ENCODE measurements at regions not wholly inside any gene's neighbourhood (a gene's known extent, or its start where the extent isn't known, plus 50 kb on each side); places are given as distances from the start of the nearest gene placed in this dataset.

- H3K27ac ChIP-seq, result no peak overlapping the region
- no peaks in the 10 kb centered on the region for H3K9me3 ChIP-seq (ENCODE audit: low read depth)
- no peaks in the 10 kb centered on the region for H3K4me1 ChIP-seq (ENCODE audit: low read depth)
- H3K27me3 ChIP-seq, result no peaks in the 10 kb centered on the region
- no peak overlapping the region for H3K4me3 ChIP-seq
- H3K36me3 ChIP-seq, result no peaks in the 10 kb centered on the region
- no peak for DNase-seq (ENCODE audit: low read depth in 1 of 2, low spot score in 1 of 2)
- no peak for TF ChIP-seq CTCF (IDR thresholded peaks at IDR 0.05; ENCODE audit: low read depth, low read length)
Measured at GRCh38 chr10:8894148-8894547, 839.7 kb downstream of the GATA3 start.

GRCh38 chr10:8897769-8898168, 843.3 kb downstream of the GATA3 start:
- no peaks in the 10 kb centered on the region for H3K27me3 ChIP-seq
- H3K9me3 ChIP-seq (ENCODE audit: low read depth), result no peaks in the 10 kb centered on the region
- no peak overlapping the region for H3K27ac ChIP-seq
- DNase-seq (ENCODE audit: low read depth in 1 of 2, low spot score in 1 of 2), result no peak
- no peaks in the 10 kb centered on the region for H3K36me3 ChIP-seq
- no peaks in the 10 kb centered on the region for H3K4me1 ChIP-seq (ENCODE audit: low read depth)
- no peak for TF ChIP-seq CTCF (IDR thresholded peaks at IDR 0.05; ENCODE audit: low read depth, low read length)
- no peak overlapping the region for H3K4me3 ChIP-seq

GRCh38 chr10:8898745-8899330, 844.4 kb downstream of the GATA3 start:
- Histone ChIP-seq H3K27me3 (no peaks in the 10 kb centered on the region), H3K27ac (no peak overlapping the region), H3K9me3 (ENCODE audit: low read depth) (no peaks in the 10 kb centered on the region), H3K36me3 (no peaks in the 10 kb centered on the region), H3K4me1 (ENCODE audit: low read depth) (no peaks in the 10 kb centered on the region), H3K4me3 (no peak overlapping the region)
- no peak for DNase-seq (ENCODE audit: low read depth in 1 of 2, low spot score in 1 of 2)
- TF ChIP-seq CTCF (IDR thresholded peaks at IDR 0.05; ENCODE audit: low read depth, low read length), result no peak

- Histone ChIP-seq H3K27ac (no peak overlapping the region), H3K27me3 (no peaks in the 10 kb centered on the region), H3K4me1 (ENCODE audit: low read depth) (no peaks in the 10 kb centered on the region), H3K4me3 (no peak overlapping the region), H3K9me3 (ENCODE audit: low read depth) (no peaks in the 10 kb centered on the region), H3K36me3 (no peaks in the 10 kb centered on the region)
- no peak for DNase-seq (ENCODE audit: low read depth in 1 of 2, low spot score in 1 of 2)
- no peak for TF ChIP-seq CTCF (IDR thresholded peaks at IDR 0.05; ENCODE audit: low read depth, low read length)
Measured at GRCh38 chr10:8902926-8903325, 848.4 kb downstream of the GATA3 start.

- no peaks in the 10 kb centered on the region for H3K9me3 ChIP-seq (ENCODE audit: low read depth)
- no peak overlapping the region for H3K4me3 ChIP-seq
- no peak for TF ChIP-seq CTCF (IDR thresholded peaks at IDR 0.05; ENCODE audit: low read depth, low read length)
- no peaks in the 10 kb centered on the region for H3K4me1 ChIP-seq (ENCODE audit: low read depth)
- no peaks in the 10 kb centered on the region for H3K36me3 ChIP-seq
- DNase-seq (ENCODE audit: low read depth in 1 of 2, low spot score in 1 of 2), result no peak
- H3K27ac ChIP-seq, result no peak overlapping the region
- H3K27me3 ChIP-seq, result no peaks in the 10 kb centered on the region
Measured at GRCh38 chr10:8908013-8908412, 853.5 kb downstream of the GATA3 start.

- no peaks in the 10 kb centered on the region for H3K27me3 ChIP-seq
- H3K27ac ChIP-seq, result no peak overlapping the region
- H3K36me3 ChIP-seq, result no peaks in the 10 kb centered on the region
- TF ChIP-seq CTCF (IDR thresholded peaks at IDR 0.05; ENCODE audit: low read depth, low read length), result no peak
- no peak for DNase-seq (ENCODE audit: low read depth in 1 of 2, low spot score in 1 of 2)
- no peak overlapping the region for H3K4me3 ChIP-seq
- H3K4me1 ChIP-seq (ENCODE audit: low read depth), result no peaks in the 10 kb centered on the region
- no peaks in the 10 kb centered on the region for H3K9me3 ChIP-seq (ENCODE audit: low read depth)
Measured at GRCh38 chr10:8910314-8910713, 855.8 kb downstream of the GATA3 start.
